CD4-positive, alpha-beta T cell (primary cell): ENCODE measurements at regions not wholly inside any gene's neighbourhood (a gene's known extent, or its start where the extent isn't known, plus 50 kb on each side); places are given as distances from the start of the nearest gene placed in this dataset.

Experiments
- ATAC-seq: fragments of 200-7000 bp; cut with Tn5 transposase; one replicate; pipeline ENCODE4 v1.10.0; 2022; ENCODE audit warnings: mild to moderate bottlenecking; ENCODE audit not compliant: poor library complexity
- CTCF ChIA-PET: fragments of 350-600 bp; sonication (Branson Sonifier 250); formaldehyde crosslinking; loops from one replicate; lab custom pipeline; 2021; ENCODE audit warnings: antibody characterized with exemption, inconsistent platforms; lab: Charles Lee
- POLR2A ChIA-PET: fragments of 350-600 bp; sonication (Branson Sonifier 250); formaldehyde crosslinking; loops from one replicate; lab custom pipeline; 2021; ENCODE audit warnings: antibody characterized with exemption, inconsistent platforms; lab: Charles Lee
- DNase-seq, 14 experiments: peaks; one replicate each; pipeline ENCODE4 v3.0.0-alpha.2; 2013 to 2020; ENCODE audit warnings: mixed read lengths in 2 of 14
- H3K27ac ChIP-seq, 2 donors: one replicate each; pipeline versions ENCODE4 v1.5.1 to v1.7.0; 2013; ENCODE audit warnings: low read length in 2 of 2, low read depth in 1 of 2, mild to moderate bottlenecking in 1 of 2
- H3K27me3 ChIP-seq, 2 experiments: 1 replicate in 1 of 2; 2 replicates in 1 of 2; pipeline versions ENCODE4 v1.6.1 to v1.7.0; 2013; ENCODE audit warnings: low read length in 2 of 2, control low read depth in 1 of 2, mild to moderate bottlenecking in 1 of 2, moderate library complexity in 1 of 2; ENCODE audit not compliant: insufficient read depth in 2 of 2, control insufficient read depth in 1 of 2
- H3K36me3 ChIP-seq: one replicate; pipeline ENCODE4 v1.6.1; 2013; ENCODE audit warnings: low read length, control low read depth; ENCODE audit not compliant: insufficient read depth
- H3K4me1 ChIP-seq: one replicate; pipeline ENCODE4 v1.6.1; 2013; ENCODE audit warnings: low read length, control low read depth; ENCODE audit not compliant: insufficient read depth
- H3K4me3 ChIP-seq: one replicate; pipeline ENCODE4 v1.5.1; 2013; ENCODE audit warnings: mild to moderate bottlenecking, low read length, moderate library complexity
- H3K9me3 ChIP-seq, 2 experiments: 1 replicate in 1 of 2; 2 replicates in 1 of 2; pipeline versions ENCODE4 v1.6.1 to v1.7.0; 2013; ENCODE audit warnings: low read length in 2 of 2, mild to moderate bottlenecking in 2 of 2, control low read depth in 1 of 2, moderate library complexity in 1 of 2; ENCODE audit not compliant: control insufficient read depth in 1 of 2, insufficient read depth in 1 of 2
- H3K27ac Mint-ChIP-seq: one replicate; pipeline ENCODE4 v1.8.0; 2020; ENCODE audit warnings: mixed read lengths
- H3K27me3 Mint-ChIP-seq: one replicate; pipeline ENCODE4 v1.8.0; 2021; ENCODE audit warnings: mixed read lengths
- H3K36me3 Mint-ChIP-seq: one replicate; pipeline ENCODE4 v1.8.0; 2021; ENCODE audit warnings: low read depth, mixed read lengths
- H3K4me1 Mint-ChIP-seq: one replicate; pipeline ENCODE4 v1.8.0; 2021; ENCODE audit warnings: low read depth, mixed read lengths
- H3K4me3 Mint-ChIP-seq: one replicate; pipeline ENCODE4 v1.8.0; 2020; ENCODE audit warnings: mild to moderate bottlenecking, mixed read lengths
- H3K9me3 Mint-ChIP-seq: one replicate; pipeline ENCODE4 v1.8.0; 2020; ENCODE audit warnings: mixed read lengths
- intact Hi-C, 2 experiments: fragments of 100-400 bp; cut with DNase I in 1 of 2; cut with micrococcal nuclease in 1 of 2; formaldehyde crosslinking; loops; one replicate each; pipeline versions ENCODE4 v1.15.1 to v1.9.0; 2023 to 2025; cut with DNase I, micrococcal nuclease
- TF ChIP-seq, protein P1 (sequence below): fragments of 200-600 bp; IDR thresholded peaks from one replicate; pipeline ENCODE4 v1.8.0; 2022; ENCODE audit warnings: antibody characterized with exemption, mild to moderate bottlenecking

DNA sequence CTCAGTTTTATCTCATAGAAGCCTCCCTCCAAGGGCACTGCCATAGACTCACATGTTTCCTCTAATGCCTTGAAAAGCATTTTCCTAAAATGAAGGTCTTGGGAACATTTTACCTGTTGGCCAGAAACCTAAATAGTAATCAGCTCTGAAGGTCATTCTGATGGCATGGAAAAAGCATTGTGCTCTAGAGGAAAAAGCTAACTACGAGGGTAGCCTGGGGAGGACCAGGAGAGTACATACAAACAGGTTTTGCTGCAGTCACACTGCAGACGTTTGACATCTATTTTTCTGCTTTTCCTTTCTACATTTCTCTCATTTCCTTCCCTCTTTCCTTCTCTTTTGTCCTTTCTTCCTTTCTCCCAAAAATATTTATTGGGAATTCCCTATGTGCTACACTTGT, 103.3 kb upstream of the SORBS2 start:
- TF ChIP-seq, protein P1, sequence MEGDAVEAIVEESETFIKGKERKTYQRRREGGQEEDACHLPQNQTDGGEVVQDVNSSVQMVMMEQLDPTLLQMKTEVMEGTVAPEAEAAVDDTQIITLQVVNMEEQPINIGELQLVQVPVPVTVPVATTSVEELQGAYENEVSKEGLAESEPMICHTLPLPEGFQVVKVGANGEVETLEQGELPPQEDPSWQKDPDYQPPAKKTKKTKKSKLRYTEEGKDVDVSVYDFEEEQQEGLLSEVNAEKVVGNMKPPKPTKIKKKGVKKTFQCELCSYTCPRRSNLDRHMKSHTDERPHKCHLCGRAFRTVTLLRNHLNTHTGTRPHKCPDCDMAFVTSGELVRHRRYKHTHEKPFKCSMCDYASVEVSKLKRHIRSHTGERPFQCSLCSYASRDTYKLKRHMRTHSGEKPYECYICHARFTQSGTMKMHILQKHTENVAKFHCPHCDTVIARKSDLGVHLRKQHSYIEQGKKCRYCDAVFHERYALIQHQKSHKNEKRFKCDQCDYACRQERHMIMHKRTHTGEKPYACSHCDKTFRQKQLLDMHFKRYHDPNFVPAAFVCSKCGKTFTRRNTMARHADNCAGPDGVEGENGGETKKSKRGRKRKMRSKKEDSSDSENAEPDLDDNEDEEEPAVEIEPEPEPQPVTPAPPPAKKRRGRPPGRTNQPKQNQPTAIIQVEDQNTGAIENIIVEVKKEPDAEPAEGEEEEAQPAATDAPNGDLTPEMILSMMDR = no peak
- no peaks in the 10 kb centered on the region for H3K4me1 ChIP-seq
- H3K36me3 ChIP-seq = no peaks in the 10 kb centered on the region
- H3K9me3 ChIP-seq = no peaks in the 10 kb centered on the region
- H3K9me3 Mint-ChIP-seq = no peaks in the 10 kb centered on the region
- no peak overlapping the region for H3K27ac ChIP-seq
- intact Hi-C loops = no loop called here
- CTCF ChIA-PET = no interaction called here
- H3K27me3 Mint-ChIP-seq = no peaks in the 10 kb centered on the region
- no peaks in the 10 kb centered on the region for H3K4me1 Mint-ChIP-seq
- H3K27ac Mint-ChIP-seq = no peak overlapping the region
- POLR2A ChIA-PET = no interaction called here
- no peaks in the 10 kb centered on the region for H3K27me3 ChIP-seq
- H3K4me3 ChIP-seq = no peak overlapping the region
- H3K36me3 Mint-ChIP-seq = no peaks in the 10 kb centered on the region
- DNase-seq (no peak), ATAC-seq (no peak)
- no peak overlapping the region for H3K4me3 Mint-ChIP-seq

DNA sequence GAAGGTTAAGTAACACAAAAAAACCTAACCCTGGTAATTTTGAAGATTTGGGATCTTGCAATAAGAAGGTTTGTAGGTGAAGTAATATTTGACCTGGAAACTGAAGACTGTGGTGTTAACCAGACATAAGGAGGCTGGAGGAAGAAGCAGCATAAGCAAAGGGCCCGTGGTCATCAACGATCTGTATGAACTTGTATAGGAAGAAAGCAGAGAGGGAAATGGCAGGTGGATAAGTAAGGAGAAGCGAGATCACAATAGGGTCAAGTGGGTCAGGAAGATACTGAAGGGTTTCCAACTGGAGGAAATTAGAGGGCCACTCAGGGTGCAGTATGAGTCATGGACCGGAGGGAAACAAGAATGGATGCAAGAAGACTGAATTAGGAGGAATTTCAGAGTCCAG, 103.8 kb upstream of the SORBS2 start:
- Histone ChIP-seq H3K27me3 (no peaks in the 10 kb centered on the region), H3K4me3 (no peak overlapping the region), H3K27ac (no peak overlapping the region), H3K36me3 (no peaks in the 10 kb centered on the region), H3K4me1 (no peaks in the 10 kb centered on the region), H3K9me3 (no peaks in the 10 kb centered on the region)
- CTCF ChIA-PET = no interaction called here
- no peaks in the 10 kb centered on the region for H3K27me3 Mint-ChIP-seq
- POLR2A ChIA-PET = no interaction called here
- no peaks in the 10 kb centered on the region for H3K36me3 Mint-ChIP-seq
- H3K27ac Mint-ChIP-seq = no peak overlapping the region
- H3K4me3 Mint-ChIP-seq = no peak overlapping the region
- H3K9me3 Mint-ChIP-seq = no peaks in the 10 kb centered on the region
- ATAC-seq (no peak), DNase-seq (no peak)
- intact Hi-C loops = no loop called here
- no peaks in the 10 kb centered on the region for H3K4me1 Mint-ChIP-seq
- TF ChIP-seq, protein P1 = no peak

DNA sequence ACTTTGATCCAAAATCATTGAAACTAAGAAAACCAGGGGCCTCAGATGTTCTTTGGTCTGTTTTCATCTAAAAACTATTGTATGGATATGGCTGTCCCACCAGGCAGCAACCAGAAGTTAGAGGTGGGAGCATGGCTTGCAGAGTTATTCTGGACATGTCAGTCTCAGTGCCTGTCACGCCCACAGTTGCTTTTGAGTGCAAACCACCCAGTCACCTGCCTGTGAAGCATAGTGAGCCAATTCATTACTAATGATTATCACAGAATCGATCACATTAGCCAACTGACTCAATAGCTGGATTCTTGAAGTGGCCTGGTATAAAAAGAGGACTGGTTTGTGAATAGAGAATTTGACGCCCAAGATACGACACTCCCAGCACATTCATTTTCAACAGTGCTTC, 104.2 kb upstream of the SORBS2 start:
- ChIA-PET POLR2A (no interaction called here), CTCF (no interaction called here)
- no peaks in the 10 kb centered on the region for H3K27me3 ChIP-seq
- no peaks in the 10 kb centered on the region for H3K9me3 Mint-ChIP-seq
- intact Hi-C loops = no loop called here
- TF ChIP-seq, protein P1 = no peak
- no peak overlapping the region for H3K4me3 ChIP-seq
- no peaks in the 10 kb centered on the region for H3K9me3 ChIP-seq
- H3K27ac ChIP-seq = no peak overlapping the region
- no peak overlapping the region for H3K4me3 Mint-ChIP-seq
- no peak for DNase-seq
- no peaks in the 10 kb centered on the region for H3K4me1 Mint-ChIP-seq
- no peaks in the 10 kb centered on the region for H3K4me1 ChIP-seq
- H3K36me3 ChIP-seq = no peaks in the 10 kb centered on the region
- H3K27ac Mint-ChIP-seq = no peak overlapping the region
- H3K36me3 Mint-ChIP-seq = no peaks in the 10 kb centered on the region
- no peak for ATAC-seq
- no peaks in the 10 kb centered on the region for H3K27me3 Mint-ChIP-seq
